ENCODE measurements at regions not wholly inside any gene's neighbourhood (a gene's known extent, or its start where the extent isn't known, plus 50 kb on each side); places are given as distances from the start of the nearest gene placed in this dataset.

DNA sequence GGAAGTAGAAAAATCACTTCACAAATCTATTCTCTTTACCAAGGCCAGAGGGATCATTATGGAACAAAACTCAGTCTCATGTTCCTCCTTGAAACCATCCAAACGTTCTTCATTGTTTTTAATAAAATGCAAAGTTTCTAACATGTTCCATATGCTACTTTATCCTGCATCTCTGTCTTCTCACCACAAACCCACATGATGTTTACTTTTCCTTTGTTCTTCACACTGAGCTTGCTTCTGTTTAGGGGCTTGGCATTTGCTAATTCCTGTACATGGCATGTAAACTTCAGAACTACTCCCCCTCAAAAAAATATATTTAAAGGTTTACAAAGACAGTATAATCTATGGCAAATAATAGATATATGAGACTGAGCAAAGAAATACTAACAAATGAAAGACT lies 651.4 kb downstream of the OTOL1 start:
- TF ChIP-seq, protein P1, sequence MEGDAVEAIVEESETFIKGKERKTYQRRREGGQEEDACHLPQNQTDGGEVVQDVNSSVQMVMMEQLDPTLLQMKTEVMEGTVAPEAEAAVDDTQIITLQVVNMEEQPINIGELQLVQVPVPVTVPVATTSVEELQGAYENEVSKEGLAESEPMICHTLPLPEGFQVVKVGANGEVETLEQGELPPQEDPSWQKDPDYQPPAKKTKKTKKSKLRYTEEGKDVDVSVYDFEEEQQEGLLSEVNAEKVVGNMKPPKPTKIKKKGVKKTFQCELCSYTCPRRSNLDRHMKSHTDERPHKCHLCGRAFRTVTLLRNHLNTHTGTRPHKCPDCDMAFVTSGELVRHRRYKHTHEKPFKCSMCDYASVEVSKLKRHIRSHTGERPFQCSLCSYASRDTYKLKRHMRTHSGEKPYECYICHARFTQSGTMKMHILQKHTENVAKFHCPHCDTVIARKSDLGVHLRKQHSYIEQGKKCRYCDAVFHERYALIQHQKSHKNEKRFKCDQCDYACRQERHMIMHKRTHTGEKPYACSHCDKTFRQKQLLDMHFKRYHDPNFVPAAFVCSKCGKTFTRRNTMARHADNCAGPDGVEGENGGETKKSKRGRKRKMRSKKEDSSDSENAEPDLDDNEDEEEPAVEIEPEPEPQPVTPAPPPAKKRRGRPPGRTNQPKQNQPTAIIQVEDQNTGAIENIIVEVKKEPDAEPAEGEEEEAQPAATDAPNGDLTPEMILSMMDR (conservative IDR thresholded peaks at IDR 0.05; ENCODE audit: low read length): no peak
- no peak for TF ChIP-seq EZH2phosphoT487 (IDR thresholded peaks at IDR 0.05; ENCODE audit: borderline replicate concordance)

Data from Loucy (cell line).